Testis (tissue), 2 donors: ENCODE measurements at regions not wholly inside any gene's neighbourhood (a gene's known extent, or its start where the extent isn't known, plus 50 kb on each side); places are given as distances from the start of the nearest gene placed in this dataset.

Experiments
- POLR2A ChIP-seq: fragments of 450-650 bp; IDR thresholded peaks from one replicate; pipeline ENCODE4 v1.6.1; 2017; ENCODE audit warnings: antibody characterized with exemption, mild to moderate bottlenecking, moderate library complexity
- TF ChIP-seq, protein P1 (sequence below), 3 experiments: fragments of 450-650 bp in 2 of 3; fragments of 200-600 bp in 1 of 3; sonication (generic) in 1 of 3; IDR thresholded peaks; one replicate each; pipeline ENCODE4 v1.5.1; 2016 to 2019; ENCODE audit warnings: antibody characterized with exemption in 3 of 3, mild to moderate bottlenecking in 2 of 3, moderate library complexity in 1 of 3

DNA sequence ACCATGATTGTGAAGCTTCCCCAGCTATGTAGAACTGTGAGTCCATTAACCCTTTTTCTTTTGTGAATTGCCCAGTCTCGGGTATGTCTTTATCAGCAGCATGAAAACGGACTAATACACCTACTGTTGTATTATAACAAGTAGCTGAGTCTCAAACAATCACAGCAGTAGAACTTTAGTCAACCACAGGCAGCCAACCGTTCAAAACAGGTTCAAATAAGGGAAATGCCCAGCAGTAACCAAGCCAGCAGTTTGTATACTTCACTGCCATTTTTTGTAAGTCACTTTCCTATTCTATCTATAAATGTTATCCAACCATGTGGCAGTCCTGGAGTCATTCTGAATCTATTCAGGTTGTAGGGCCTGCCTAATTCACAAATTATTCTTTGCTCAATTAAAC is 1560.6 kb upstream of the SLC39A10 start:
- TF ChIP-seq, protein P1, sequence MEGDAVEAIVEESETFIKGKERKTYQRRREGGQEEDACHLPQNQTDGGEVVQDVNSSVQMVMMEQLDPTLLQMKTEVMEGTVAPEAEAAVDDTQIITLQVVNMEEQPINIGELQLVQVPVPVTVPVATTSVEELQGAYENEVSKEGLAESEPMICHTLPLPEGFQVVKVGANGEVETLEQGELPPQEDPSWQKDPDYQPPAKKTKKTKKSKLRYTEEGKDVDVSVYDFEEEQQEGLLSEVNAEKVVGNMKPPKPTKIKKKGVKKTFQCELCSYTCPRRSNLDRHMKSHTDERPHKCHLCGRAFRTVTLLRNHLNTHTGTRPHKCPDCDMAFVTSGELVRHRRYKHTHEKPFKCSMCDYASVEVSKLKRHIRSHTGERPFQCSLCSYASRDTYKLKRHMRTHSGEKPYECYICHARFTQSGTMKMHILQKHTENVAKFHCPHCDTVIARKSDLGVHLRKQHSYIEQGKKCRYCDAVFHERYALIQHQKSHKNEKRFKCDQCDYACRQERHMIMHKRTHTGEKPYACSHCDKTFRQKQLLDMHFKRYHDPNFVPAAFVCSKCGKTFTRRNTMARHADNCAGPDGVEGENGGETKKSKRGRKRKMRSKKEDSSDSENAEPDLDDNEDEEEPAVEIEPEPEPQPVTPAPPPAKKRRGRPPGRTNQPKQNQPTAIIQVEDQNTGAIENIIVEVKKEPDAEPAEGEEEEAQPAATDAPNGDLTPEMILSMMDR (IDR thresholded peaks at IDR 0.05): no peak
- TF ChIP-seq POLR2A: no peak
